ENCODE measurements at regions not wholly inside any gene's neighbourhood (a gene's known extent, or its start where the extent isn't known, plus 50 kb on each side); places are given as distances from the start of the nearest gene placed in this dataset.

- no peak for DNase-seq (ENCODE audit: low spot score)
Observed at GRCh38 chr1:228920831-228921230, 185.6 kb downstream of the RHOU start.

GRCh38 chr1:228921481-228921880 lies 186.2 kb downstream of the RHOU start:
- peak; percentile 47 for DNase-seq (ENCODE audit: low spot score)

GRCh38 chr1:228922722-228923376 lies 187.6 kb downstream of the RHOU start:
- no peak for DNase-seq (ENCODE audit: low spot score)

- no peak for DNase-seq (ENCODE audit: low spot score)
Observed at GRCh38 chr1:228923973-228924686, 188.9 kb downstream of the RHOU start.

- DNase-seq (ENCODE audit: low spot score) = no peak
Observed at GRCh38 chr1:228925691-228926090, 190.4 kb downstream of the RHOU start.

GRCh38 chr1:228927421-228927820 lies 192.1 kb downstream of the RHOU start:
- DNase-seq (ENCODE audit: low spot score) = no peak

GRCh38 chr1:228927946-228928898 lies 192.9 kb downstream of the RHOU start:
- no peak for DNase-seq (ENCODE audit: low spot score)

GRCh38 chr1:228929476-228930027 lies 194.3 kb downstream of the RHOU start:
- DNase-seq (ENCODE audit: low spot score) = no peak

GRCh38 chr1:228930479-228930957 lies 195.2 kb downstream of the RHOU start:
- no peak for DNase-seq (ENCODE audit: low spot score)

- DNase-seq (ENCODE audit: low spot score) = no peak
Observed at GRCh38 chr1:228933753-228934152, 198.5 kb downstream of the RHOU start.

- DNase-seq (ENCODE audit: low spot score) = no peak
Observed at GRCh38 chr1:228935198-228935663, 200.0 kb downstream of the RHOU start.

- DNase-seq (ENCODE audit: low spot score) = no peak
Observed at GRCh38 chr1:228935855-228936727, 200.8 kb downstream of the RHOU start.

GRCh38 chr1:228936881-228937280 lies 201.6 kb downstream of the RHOU start:
- DNase-seq (ENCODE audit: low spot score) = no peak

GRCh38 chr1:228937351-228937750 lies 202.1 kb downstream of the RHOU start:
- DNase-seq (ENCODE audit: low spot score) = no peak

- peak; percentile 74 for DNase-seq (ENCODE audit: low spot score)
Observed at GRCh38 chr1:228937851-228938536, 202.7 kb downstream of the RHOU start.

- peak; percentile 38 for DNase-seq (ENCODE audit: low spot score)
Observed at GRCh38 chr1:228938537-228938901, 203.2 kb downstream of the RHOU start.

GRCh38 chr1:228939001-228939691 lies 203.9 kb downstream of the RHOU start:
- DNase-seq (ENCODE audit: low spot score) = no peak

- DNase-seq (ENCODE audit: low spot score) = no peak
Observed at GRCh38 chr1:228939881-228940392, 204.7 kb downstream of the RHOU start.

GRCh38 chr1:228940526-228940925 lies 205.2 kb downstream of the RHOU start:
- DNase-seq (ENCODE audit: low spot score) = no peak

GRCh38 chr1:228940926-228941325 lies 205.6 kb downstream of the RHOU start:
- DNase-seq (ENCODE audit: low spot score) = no peak
